ENCODE measurements at regions not wholly inside any gene's neighbourhood (a gene's known extent, or its start where the extent isn't known, plus 50 kb on each side); places are given as distances from the start of the nearest gene placed in this dataset.

DNA sequence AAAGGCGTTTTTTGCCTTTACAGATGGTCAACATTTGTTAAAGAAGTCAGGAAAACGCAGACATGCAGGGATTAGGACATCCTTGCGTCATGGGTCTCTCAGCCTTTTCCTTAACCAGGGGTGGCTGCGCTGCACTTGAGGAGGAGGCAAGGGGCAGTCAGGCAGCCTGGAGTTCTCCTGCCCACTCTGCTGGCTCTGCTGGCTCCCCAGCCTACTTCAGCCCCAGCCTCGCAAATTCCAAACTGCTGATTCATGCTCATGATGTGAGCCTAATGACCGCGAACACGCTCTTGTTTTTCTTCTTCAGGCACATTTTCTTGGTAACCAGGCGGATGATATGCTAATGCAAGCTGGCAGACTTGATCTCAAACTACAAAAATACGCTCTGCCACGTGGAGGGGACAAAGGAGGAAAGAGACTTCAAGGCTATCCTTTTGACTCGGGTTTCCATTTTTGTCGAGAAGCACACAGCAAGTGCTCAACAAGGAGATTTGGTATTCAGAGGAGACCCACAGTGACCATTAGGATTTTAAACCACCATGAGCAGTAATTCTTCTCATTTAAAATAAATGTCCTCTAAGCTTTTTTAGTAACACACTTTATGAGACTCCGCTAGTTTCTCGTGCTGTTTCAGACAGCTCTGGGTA is 290.3 kb upstream of the STXBP5 start:
- TF ChIP-seq, protein P1, sequence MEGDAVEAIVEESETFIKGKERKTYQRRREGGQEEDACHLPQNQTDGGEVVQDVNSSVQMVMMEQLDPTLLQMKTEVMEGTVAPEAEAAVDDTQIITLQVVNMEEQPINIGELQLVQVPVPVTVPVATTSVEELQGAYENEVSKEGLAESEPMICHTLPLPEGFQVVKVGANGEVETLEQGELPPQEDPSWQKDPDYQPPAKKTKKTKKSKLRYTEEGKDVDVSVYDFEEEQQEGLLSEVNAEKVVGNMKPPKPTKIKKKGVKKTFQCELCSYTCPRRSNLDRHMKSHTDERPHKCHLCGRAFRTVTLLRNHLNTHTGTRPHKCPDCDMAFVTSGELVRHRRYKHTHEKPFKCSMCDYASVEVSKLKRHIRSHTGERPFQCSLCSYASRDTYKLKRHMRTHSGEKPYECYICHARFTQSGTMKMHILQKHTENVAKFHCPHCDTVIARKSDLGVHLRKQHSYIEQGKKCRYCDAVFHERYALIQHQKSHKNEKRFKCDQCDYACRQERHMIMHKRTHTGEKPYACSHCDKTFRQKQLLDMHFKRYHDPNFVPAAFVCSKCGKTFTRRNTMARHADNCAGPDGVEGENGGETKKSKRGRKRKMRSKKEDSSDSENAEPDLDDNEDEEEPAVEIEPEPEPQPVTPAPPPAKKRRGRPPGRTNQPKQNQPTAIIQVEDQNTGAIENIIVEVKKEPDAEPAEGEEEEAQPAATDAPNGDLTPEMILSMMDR (conservative IDR thresholded peaks at IDR 0.05) = no peak
- TF ChIP-seq EZH2 (IDR thresholded peaks at IDR 0.05; ENCODE audit: low read depth) = no peak
